ENCODE measurements at regions not wholly inside any gene's neighbourhood (a gene's known extent, or its start where the extent isn't known, plus 50 kb on each side); places are given as distances from the start of the nearest gene placed in this dataset.
A peak's percentile ranks its signal among the peaks of the same experiment; 100 is the strongest.

GRCh38 chr13:26881154-26881553 lies 120.6 kb upstream of the GPR12 start:
- no peak for DNase-seq (ENCODE audit: low read depth)
- H3K4me3 ChIP-seq (ENCODE audit: low read depth, low read length) = no peak overlapping the region
- no peak for TF ChIP-seq CTCF (IDR thresholded peaks at IDR 0.05; ENCODE audit: low read depth, low read length, missing control alignments)

- no peak for TF ChIP-seq CTCF (IDR thresholded peaks at IDR 0.05; ENCODE audit: low read depth, low read length, missing control alignments)
Observed at GRCh38 chr13:26880735-26881134, 120.1 kb upstream of the GPR12 start.

GRCh38 chr13:26878438-26878837 lies 117.9 kb upstream of the GPR12 start:
- no peak for DNase-seq (ENCODE audit: low read depth)
- no peak for TF ChIP-seq CTCF (IDR thresholded peaks at IDR 0.05; ENCODE audit: low read depth, low read length, missing control alignments)
- H3K4me3 ChIP-seq (ENCODE audit: low read depth, low read length) = no peak overlapping the region

More at GRCh38 chr13:26880735-26881134, 120.1 kb upstream of the GPR12 start:
- DNase-seq (ENCODE audit: low read depth) = no peak
- no peak overlapping the region for H3K4me3 ChIP-seq (ENCODE audit: low read depth, low read length)

- no peak for DNase-seq (ENCODE audit: low read depth)
- no peak for TF ChIP-seq CTCF (IDR thresholded peaks at IDR 0.05; ENCODE audit: low read depth, low read length, missing control alignments)
- no peak overlapping the region for H3K4me3 ChIP-seq (ENCODE audit: low read depth, low read length)
Observed at GRCh38 chr13:26873386-26873698, 112.8 kb upstream of the GPR12 start.

GRCh38 chr13:26872525-26873385 lies 112.2 kb upstream of the GPR12 start:
- peak; percentile 91 for TF ChIP-seq CTCF (IDR thresholded peaks at IDR 0.05; ENCODE audit: low read depth, low read length, missing control alignments)
- peak; percentile 7 for DNase-seq (ENCODE audit: low read depth)
- no peak overlapping the region for H3K4me3 ChIP-seq (ENCODE audit: low read depth, low read length)

GRCh38 chr13:26867451-26868091 lies 107.0 kb upstream of the GPR12 start:
- TF ChIP-seq CTCF (IDR thresholded peaks at IDR 0.05; ENCODE audit: low read depth, low read length, missing control alignments) = no peak
- no peak overlapping the region for H3K4me3 ChIP-seq (ENCODE audit: low read depth, low read length)
- no peak for DNase-seq (ENCODE audit: low read depth)
